Colonic mucosa (tissue), 4 donors: ENCODE measurements at regions not wholly inside any gene's neighbourhood (a gene's known extent, or its start where the extent isn't known, plus 50 kb on each side); places are given as distances from the start of the nearest gene placed in this dataset.
"Not testable (repeated sequence)": the region's sequence is repeated elsewhere in the genome, so short reads cannot be mapped to it uniquely, and the experiment has no call there.

Experiments used
- DNase-seq: peaks from one replicate; pipeline ENCODE4 v3.0.0-alpha.2; 2020
- H3K27ac ChIP-seq: fragments of 200-600 bp; one replicate; pipeline ENCODE4 v1.8.0; 2021
- H3K27me3 ChIP-seq: fragments of 200-600 bp; one replicate; pipeline ENCODE4 v1.8.0; 2021
- H3K36me3 ChIP-seq: fragments of 200-600 bp; one replicate; pipeline ENCODE4 v1.8.0; 2021
- H3K4me1 ChIP-seq: fragments of 200-600 bp; one replicate; pipeline ENCODE4 v1.8.0; 2021; ENCODE audit warnings: mild to moderate bottlenecking
- H3K4me3 ChIP-seq: fragments of 200-600 bp; one replicate; pipeline ENCODE4 v1.8.0; 2021
- H3K9ac ChIP-seq, 2 donors: one replicate each; pipeline ENCODE4 v1.7.0; 2013; ENCODE audit warnings: control low read depth in 2 of 2, low read depth in 2 of 2, low read length in 2 of 2
- H3K9me3 ChIP-seq: fragments of 200-600 bp; one replicate; pipeline ENCODE4 v1.8.0; 2021
- CTCF ChIP-seq: fragments of 200-600 bp; IDR thresholded peaks from one replicate; pipeline ENCODE4 v1.8.0; 2022; ENCODE audit warnings: antibody characterized with exemption, mild to moderate bottlenecking
- intact Hi-C: fragments of 100-400 bp; cut with DNase I; formaldehyde crosslinking; loops from one replicate; pipeline ENCODE4 v1.14.1; 2022
- donor health status: healthy.
- donor health status: DM: no; HTN: no; CAD: no.
- donor health status: DM: no; HTN: no; CAD: no.

- H3K4me3 ChIP-seq, result no peak overlapping the region
- intact Hi-C loops, result no loop called here
- H3K4me1 ChIP-seq, result no peaks in the 10 kb centered on the region
- DNase-seq, result no peak
- H3K36me3 ChIP-seq, result no peaks in the 10 kb centered on the region
- no peaks in the 10 kb centered on the region for H3K9me3 ChIP-seq
- H3K27me3 ChIP-seq, result no peaks in the 10 kb centered on the region
- no peak overlapping the region for H3K9ac ChIP-seq
- TF ChIP-seq CTCF, result no peak
- H3K27ac ChIP-seq, result no peak overlapping the region
Observed at GRCh38 chr4:123674762-123675465, 278.3 kb downstream of the SPRY1 start.

- no peak overlapping the region for H3K9ac ChIP-seq
- H3K36me3 ChIP-seq, result no peaks in the 10 kb centered on the region
- no peaks in the 10 kb centered on the region for H3K4me1 ChIP-seq
- no peaks in the 10 kb centered on the region for H3K27me3 ChIP-seq
- H3K27ac ChIP-seq, result no peak overlapping the region
- no peak for DNase-seq
- no peak for TF ChIP-seq CTCF
- no peak overlapping the region for H3K4me3 ChIP-seq
- intact Hi-C loops, result no loop called here
- no peaks in the 10 kb centered on the region for H3K9me3 ChIP-seq
Observed at GRCh38 chr4:123675567-123675966, 279.0 kb downstream of the SPRY1 start.

- Histone ChIP-seq H3K4me3 (no peak overlapping the region), H3K27me3 (no peaks in the 10 kb centered on the region), H3K36me3 (no peaks in the 10 kb centered on the region), H3K9me3 (no peaks in the 10 kb centered on the region), H3K27ac (no peak overlapping the region), H3K4me1 (no peaks in the 10 kb centered on the region), H3K9ac (no peak overlapping the region)
- TF ChIP-seq CTCF, result no peak
- intact Hi-C loops, result no loop called here
- DNase-seq, result no peak
Observed at GRCh38 chr4:123676071-123676889, 279.7 kb downstream of the SPRY1 start.

GRCh38 chr4:123676890-123677229, 280.3 kb downstream of the SPRY1 start:
- TF ChIP-seq CTCF, result no peak
- no peaks in the 10 kb centered on the region for H3K27me3 ChIP-seq
- H3K36me3 ChIP-seq, result no peaks in the 10 kb centered on the region
- intact Hi-C loops, result no loop called here
- H3K4me3 ChIP-seq, result no peak overlapping the region
- no peak overlapping the region for H3K27ac ChIP-seq
- no peaks in the 10 kb centered on the region for H3K4me1 ChIP-seq
- no peaks in the 10 kb centered on the region for H3K9me3 ChIP-seq
- H3K9ac ChIP-seq, result no peak overlapping the region
- DNase-seq, result no peak

GRCh38 chr4:123682931-123683330, 286.3 kb downstream of the SPRY1 start:
- Histone ChIP-seq H3K27me3 (no peaks in the 10 kb centered on the region), H3K9ac (no peak overlapping the region), H3K4me1 (no peaks in the 10 kb centered on the region), H3K36me3 (no peaks in the 10 kb centered on the region), H3K27ac (no peak overlapping the region), H3K9me3 (no peaks in the 10 kb centered on the region), H3K4me3 (no peak overlapping the region)
- no peak for TF ChIP-seq CTCF
- DNase-seq, result no peak
- intact Hi-C loops, result no loop called here

GRCh38 chr4:123684937-123685336, 288.3 kb downstream of the SPRY1 start:
- H3K4me1 ChIP-seq, H3K9ac ChIP-seq, DNase-seq, H3K27me3 ChIP-seq, intact Hi-C loops, H3K36me3 ChIP-seq, H3K4me3 ChIP-seq, H3K9me3 ChIP-seq, H3K27ac ChIP-seq: not testable (repeated sequence)

- intact Hi-C loops, H3K4me3 ChIP-seq, H3K9me3 ChIP-seq, H3K4me1 ChIP-seq, DNase-seq, H3K36me3 ChIP-seq, H3K27ac ChIP-seq, H3K9ac ChIP-seq, H3K27me3 ChIP-seq: not testable (repeated sequence)
Observed at GRCh38 chr4:123695531-123695930, 298.9 kb downstream of the SPRY1 start.
